NCI-H2196 (cell line): ENCODE measurements at regions not wholly inside any gene's neighbourhood (a gene's known extent, or its start where the extent isn't known, plus 50 kb on each side); places are given as distances from the start of the nearest gene placed in this dataset.
"Not testable (repeated sequence)": the region's sequence is repeated elsewhere in the genome, so short reads cannot be mapped to it uniquely, and the experiment has no call there.

Experiments
- DNase-seq: peaks from one replicate; lab custom pipeline; 2025; ENCODE audit not compliant: unreplicated experiment; lab: John Stamatoyannopoulos, UW

GRCh38 chr5:109630093-109630492 lies 59.6 kb upstream of the MAN2A1 start:
- no peak for DNase-seq

GRCh38 chr5:109628591-109628990 lies 61.1 kb upstream of the MAN2A1 start:
- DNase-seq = no peak

- DNase-seq = not testable (repeated sequence)
Measured at GRCh38 chr5:109621266-109621665, 68.5 kb upstream of the MAN2A1 start.

GRCh38 chr5:109620651-109621050 lies 69.1 kb upstream of the MAN2A1 start:
- no peak for DNase-seq

- no peak for DNase-seq
Measured at GRCh38 chr5:109619606-109620005, 70.1 kb upstream of the MAN2A1 start.

- no peak for DNase-seq
Measured at GRCh38 chr5:109619021-109619460, 70.7 kb upstream of the MAN2A1 start.

- DNase-seq = no peak
Measured at GRCh38 chr5:109614981-109615380, 74.7 kb upstream of the MAN2A1 start.

GRCh38 chr5:109614301-109614700 lies 75.4 kb upstream of the MAN2A1 start:
- DNase-seq = no peak

- DNase-seq = no peak
Measured at GRCh38 chr5:109612278-109612905, 77.3 kb upstream of the MAN2A1 start.

- DNase-seq = no peak
Measured at GRCh38 chr5:109611505-109611904, 78.2 kb upstream of the MAN2A1 start.

GRCh38 chr5:109611061-109611460 lies 78.7 kb upstream of the MAN2A1 start:
- no peak for DNase-seq

GRCh38 chr5:109610581-109610980 lies 79.1 kb upstream of the MAN2A1 start:
- DNase-seq = no peak

GRCh38 chr5:109605207-109605730 lies 84.5 kb upstream of the MAN2A1 start:
- no peak for DNase-seq

- DNase-seq = no peak
Measured at GRCh38 chr5:109604758-109605157, 85.0 kb upstream of the MAN2A1 start.

GRCh38 chr5:109601736-109602135 lies 88.0 kb upstream of the MAN2A1 start:
- no peak for DNase-seq

- DNase-seq = no peak
Measured at GRCh38 chr5:109597893-109598292, 91.8 kb upstream of the MAN2A1 start.

- DNase-seq = no peak
Measured at GRCh38 chr5:109594217-109594616, 95.5 kb upstream of the MAN2A1 start.

- DNase-seq = no peak
Measured at GRCh38 chr5:109590799-109591198, 98.9 kb upstream of the MAN2A1 start.

- DNase-seq = no peak
Measured at GRCh38 chr5:109589986-109590385, 99.7 kb upstream of the MAN2A1 start.

- DNase-seq = no peak
Measured at GRCh38 chr5:109589239-109589638, 100.5 kb upstream of the MAN2A1 start.

- DNase-seq = no peak
Measured at GRCh38 chr5:109588281-109589035, 101.3 kb upstream of the MAN2A1 start.

- no peak for DNase-seq
Measured at GRCh38 chr5:109584986-109585599, 104.6 kb upstream of the MAN2A1 start.
